ENCODE measurements at regions not wholly inside any gene's neighbourhood (a gene's known extent, or its start where the extent isn't known, plus 50 kb on each side); places are given as distances from the start of the nearest gene placed in this dataset.

DNA sequence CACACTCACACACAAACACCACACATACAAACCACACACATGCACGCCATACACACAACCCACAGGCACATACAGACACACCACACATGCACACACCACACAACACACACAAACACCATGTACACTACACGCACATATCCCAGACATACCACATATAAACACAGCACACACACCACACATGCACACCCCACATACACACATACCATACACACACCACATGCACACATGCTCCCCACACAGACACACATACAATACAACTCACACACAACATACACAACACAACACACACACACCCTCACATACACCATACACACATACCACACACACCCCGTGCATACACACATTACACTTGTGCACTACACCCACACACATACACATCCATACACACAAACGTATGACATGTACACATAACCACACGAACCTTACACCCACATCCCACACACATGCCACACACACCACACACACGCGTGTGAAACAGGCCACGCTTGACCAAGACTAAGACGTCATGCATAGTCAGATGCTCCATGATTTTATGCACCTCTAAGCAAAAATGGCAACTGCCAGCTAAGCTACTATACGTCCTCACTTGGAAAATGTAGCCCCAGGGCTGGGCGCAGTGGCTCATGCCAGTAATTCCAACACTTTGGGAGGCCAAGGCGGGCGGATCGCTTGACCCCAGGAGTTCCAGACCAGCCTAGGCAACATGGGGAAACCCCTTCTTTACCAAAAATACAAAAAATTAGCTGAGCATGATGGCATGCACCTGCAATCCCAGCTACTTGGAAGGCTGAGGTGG is 77.4 kb upstream of the TMPRSS2 start:
- no peaks in the 10 kb centered on the region for H3K9me2 ChIP-seq (ENCODE audit: low read depth, low read length)

DNA sequence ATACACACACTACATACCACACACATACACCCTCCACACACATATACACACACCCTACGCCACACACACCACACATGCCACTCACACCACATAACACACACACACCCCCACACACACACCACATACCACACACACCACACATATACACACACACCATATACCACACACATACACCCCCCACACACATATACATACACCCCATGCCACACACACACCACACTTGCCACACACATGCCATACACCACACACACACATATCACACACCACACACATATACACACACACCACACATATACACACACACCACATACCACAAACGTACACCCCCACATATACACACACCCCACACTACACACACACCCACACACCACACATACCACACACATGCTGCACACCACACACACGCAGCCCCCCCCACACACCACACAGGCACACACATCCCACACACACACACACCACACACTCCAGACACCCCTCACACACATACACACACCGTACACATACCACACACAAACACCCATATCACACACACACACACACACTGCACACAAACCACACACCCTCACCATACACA is 76.7 kb upstream of the TMPRSS2 start:
- no peak overlapping the region for H3K4me3 ChIP-seq (ENCODE audit: low read depth, low read length, poor library complexity, severe bottlenecking)
- H3K79me2 ChIP-seq (ENCODE audit: insufficient read depth, low read length): no peaks in the 10 kb centered on the region
- no peak overlapping the region for H3K9ac ChIP-seq (ENCODE audit: low read length)
- no peaks in the 10 kb centered on the region for H3K27me3 ChIP-seq (ENCODE audit: insufficient read depth, low read length)
- H3K4me1 ChIP-seq (ENCODE audit: insufficient read depth, low read length, severe bottlenecking): no peaks in the 10 kb centered on the region
- no peaks in the 10 kb centered on the region for H3K9me2 ChIP-seq (ENCODE audit: low read depth, low read length)
- no peaks in the 10 kb centered on the region for H3F3A ChIP-seq (ENCODE audit: insufficient read depth, low read length)
- no peak overlapping the region for H2AFZ ChIP-seq (ENCODE audit: low read length)
- no peak overlapping the region for H3K27ac ChIP-seq (ENCODE audit: low read depth, low read length, poor library complexity, severe bottlenecking)
- H3K4me2 ChIP-seq (ENCODE audit: low read length): no peak overlapping the region
- H3K9me3 ChIP-seq (ENCODE audit: low read length): no peaks in the 10 kb centered on the region
- TF ChIP-seq, protein P1, sequence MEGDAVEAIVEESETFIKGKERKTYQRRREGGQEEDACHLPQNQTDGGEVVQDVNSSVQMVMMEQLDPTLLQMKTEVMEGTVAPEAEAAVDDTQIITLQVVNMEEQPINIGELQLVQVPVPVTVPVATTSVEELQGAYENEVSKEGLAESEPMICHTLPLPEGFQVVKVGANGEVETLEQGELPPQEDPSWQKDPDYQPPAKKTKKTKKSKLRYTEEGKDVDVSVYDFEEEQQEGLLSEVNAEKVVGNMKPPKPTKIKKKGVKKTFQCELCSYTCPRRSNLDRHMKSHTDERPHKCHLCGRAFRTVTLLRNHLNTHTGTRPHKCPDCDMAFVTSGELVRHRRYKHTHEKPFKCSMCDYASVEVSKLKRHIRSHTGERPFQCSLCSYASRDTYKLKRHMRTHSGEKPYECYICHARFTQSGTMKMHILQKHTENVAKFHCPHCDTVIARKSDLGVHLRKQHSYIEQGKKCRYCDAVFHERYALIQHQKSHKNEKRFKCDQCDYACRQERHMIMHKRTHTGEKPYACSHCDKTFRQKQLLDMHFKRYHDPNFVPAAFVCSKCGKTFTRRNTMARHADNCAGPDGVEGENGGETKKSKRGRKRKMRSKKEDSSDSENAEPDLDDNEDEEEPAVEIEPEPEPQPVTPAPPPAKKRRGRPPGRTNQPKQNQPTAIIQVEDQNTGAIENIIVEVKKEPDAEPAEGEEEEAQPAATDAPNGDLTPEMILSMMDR (IDR thresholded peaks at IDR 0.05; ENCODE audit: low read length): no peak
- H4K20me1 ChIP-seq (ENCODE audit: insufficient read depth, low read length): no peaks in the 10 kb centered on the region
- H3K36me3 ChIP-seq (ENCODE audit: insufficient read depth, low read length): no peaks in the 10 kb centered on the region

More for the DNA sequence above, 77.4 kb upstream of the TMPRSS2 start:
- Histone ChIP-seq H2AFZ (ENCODE audit: low read length) (no peak overlapping the region), H3K4me2 (ENCODE audit: low read length) (no peak overlapping the region), H3K9ac (ENCODE audit: low read length) (no peak overlapping the region), H3K36me3 (ENCODE audit: insufficient read depth, low read length) (no peaks in the 10 kb centered on the region), H3K79me2 (ENCODE audit: insufficient read depth, low read length) (no peaks in the 10 kb centered on the region), H3F3A (ENCODE audit: insufficient read depth, low read length) (no peaks in the 10 kb centered on the region), H3K4me1 (ENCODE audit: insufficient read depth, low read length, severe bottlenecking) (no peaks in the 10 kb centered on the region), H3K4me3 (ENCODE audit: low read depth, low read length, poor library complexity, severe bottlenecking) (no peak overlapping the region), H3K9me3 (ENCODE audit: low read length) (no peaks in the 10 kb centered on the region), H3K27ac (ENCODE audit: low read depth, low read length, poor library complexity, severe bottlenecking) (no peak overlapping the region), H4K20me1 (ENCODE audit: insufficient read depth, low read length) (no peaks in the 10 kb centered on the region), H3K27me3 (ENCODE audit: insufficient read depth, low read length) (no peaks in the 10 kb centered on the region)
- no peak for TF ChIP-seq EZH2 (IDR thresholded peaks at IDR 0.05; ENCODE audit: borderline replicate concordance, low read length)
- TF ChIP-seq, protein P1 (IDR thresholded peaks at IDR 0.05; ENCODE audit: low read length): no peak

DNA sequence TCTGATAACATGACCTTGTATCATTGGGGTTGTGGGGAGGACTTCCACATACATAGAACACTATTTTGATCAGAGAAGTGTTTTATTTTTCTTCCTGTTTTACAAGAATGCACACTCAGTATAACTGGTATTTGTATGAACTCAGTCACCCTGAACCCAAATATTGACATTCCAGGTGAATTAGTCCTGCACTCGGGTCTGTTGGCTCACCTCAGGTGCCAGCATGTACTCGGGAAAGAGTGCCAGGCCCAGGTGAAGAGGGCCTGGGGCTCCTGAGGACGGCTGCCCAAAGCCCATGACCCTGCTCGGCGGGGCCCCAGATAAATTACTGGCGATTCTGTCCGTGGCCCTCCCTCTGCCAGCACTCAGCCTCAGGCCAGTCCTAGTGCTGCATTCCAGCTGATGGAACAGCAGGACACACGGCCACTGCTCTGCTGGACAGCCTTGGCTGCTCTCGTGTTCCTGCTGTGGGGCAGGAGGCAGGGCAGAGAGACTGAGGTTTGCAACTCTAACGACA is 75.4 kb upstream of the TMPRSS2 start:
- Histone ChIP-seq H3K4me2 (ENCODE audit: low read length) (no peak overlapping the region), H3K4me3 (ENCODE audit: low read depth, low read length, poor library complexity, severe bottlenecking) (no peak overlapping the region), H3K9me2 (ENCODE audit: low read depth, low read length) (no peaks in the 10 kb centered on the region), H3K4me1 (ENCODE audit: insufficient read depth, low read length, severe bottlenecking) (no peaks in the 10 kb centered on the region), H3F3A (ENCODE audit: insufficient read depth, low read length) (no peaks in the 10 kb centered on the region), H3K36me3 (ENCODE audit: insufficient read depth, low read length) (no peaks in the 10 kb centered on the region), H4K20me1 (ENCODE audit: insufficient read depth, low read length) (no peaks in the 10 kb centered on the region), H3K79me2 (ENCODE audit: insufficient read depth, low read length) (no peaks in the 10 kb centered on the region), H3K27me3 (ENCODE audit: insufficient read depth, low read length) (no peaks in the 10 kb centered on the region; the same call in 1 of the 2 replicates), H3K27ac (ENCODE audit: low read depth, low read length, poor library complexity, severe bottlenecking) (no peak overlapping the region), H2AFZ (ENCODE audit: low read length) (no peak overlapping the region), H3K9me3 (ENCODE audit: low read length) (peaks cover 3% of the 10 kb centered on the region; the same call in 1 of the 2 replicates), H3K9ac (ENCODE audit: low read length) (no peak overlapping the region)
- TF ChIP-seq EZH2 (IDR thresholded peaks at IDR 0.05; ENCODE audit: borderline replicate concordance, low read length): no peak
- TF ChIP-seq, protein P1 (IDR thresholded peaks at IDR 0.05; ENCODE audit: low read length): no peak

Data from OCI-LY1 (cell line).